ENCODE measurements at regions not wholly inside any gene's neighbourhood (a gene's known extent, or its start where the extent isn't known, plus 50 kb on each side); places are given as distances from the start of the nearest gene placed in this dataset.

DNA sequence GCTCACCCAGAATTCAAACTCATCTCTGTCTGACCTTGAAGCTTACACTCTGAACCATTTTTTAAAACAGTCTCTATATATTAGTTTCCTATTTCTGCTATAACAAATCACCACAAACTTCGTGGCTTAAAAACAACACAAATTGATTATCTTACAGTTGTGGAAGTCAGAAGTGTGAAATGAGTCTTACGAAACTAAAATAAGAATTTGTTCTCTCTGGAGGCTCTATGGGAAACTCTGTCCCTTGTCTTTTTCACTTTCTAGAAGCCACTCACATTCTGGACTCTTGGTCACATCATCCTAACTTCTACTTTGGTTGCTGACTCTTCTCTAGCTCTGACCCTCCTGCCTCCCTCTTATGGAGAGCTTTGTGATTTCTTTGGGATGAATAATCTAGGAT, 429.3 kb upstream of the THBS1 start:
- no peaks in the 10 kb centered on the region for H3K9me3 ChIP-seq
- in situ Hi-C loops (cut with MboI; ENCODE audit: low sequenced_read_pairs), result loop anchor here (25.0 kb wide), 1 partner anchor 436 kb away; the partner anchor contains the start of gene THBS1
- H3K36me3 ChIP-seq (replicated peaks), result no peaks in the 10 kb centered on the region
- DNase-seq (ENCODE audit: low spot score in 2 of 2), result no peak
- no peaks in the 10 kb centered on the region for H3K27me3 ChIP-seq (ENCODE audit: low read depth)
- peaks cover 5% of the 10 kb centered on the region for H3K4me1 ChIP-seq
- H3K4me3 ChIP-seq, result no peak overlapping the region

DNA sequence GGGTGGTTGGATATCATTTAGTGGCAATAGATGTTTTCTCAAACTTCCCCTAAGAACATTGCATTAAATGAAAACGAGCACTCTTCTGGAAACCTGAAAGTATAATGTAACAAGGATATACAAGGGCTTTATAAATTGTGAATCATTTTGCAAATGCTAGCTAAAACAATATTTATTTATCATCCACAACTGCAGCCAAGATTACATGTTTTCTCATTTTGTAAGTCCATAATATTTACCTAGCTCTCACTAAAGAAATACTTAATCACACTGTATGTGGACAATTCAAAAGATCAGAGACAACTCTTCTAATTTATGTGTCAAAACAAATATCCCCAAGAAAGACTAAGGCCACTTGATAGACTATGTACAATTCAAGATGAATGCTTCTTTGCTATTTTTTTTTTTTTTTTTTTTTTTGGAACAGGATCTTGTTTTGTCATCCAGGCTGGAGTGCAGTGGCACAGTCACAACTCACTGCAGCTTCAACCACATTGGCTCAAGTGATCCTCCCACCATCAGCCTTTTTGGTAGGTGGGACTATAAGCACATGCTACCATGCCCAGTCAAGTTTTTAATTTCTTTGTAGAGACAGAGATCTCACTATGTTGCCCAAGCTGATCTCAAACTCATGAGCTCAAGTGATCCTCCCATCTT, 427.7 kb upstream of the THBS1 start:
- H3K4me3 ChIP-seq, result no peak overlapping the region
- no peaks in the 10 kb centered on the region for H3K36me3 ChIP-seq (replicated peaks)
- no peaks in the 10 kb centered on the region for H3K27me3 ChIP-seq (ENCODE audit: low read depth)
- DNase-seq (ENCODE audit: low spot score in 2 of 2), result no peak
- in situ Hi-C loops (cut with MboI; ENCODE audit: low sequenced_read_pairs), result loop anchor here (25.0 kb wide), 1 partner anchor 434 kb away; the partner anchor contains the start of gene THBS1
- H3K4me1 ChIP-seq, result peaks cover 15% of the 10 kb centered on the region
- no peaks in the 10 kb centered on the region for H3K9me3 ChIP-seq

DNA sequence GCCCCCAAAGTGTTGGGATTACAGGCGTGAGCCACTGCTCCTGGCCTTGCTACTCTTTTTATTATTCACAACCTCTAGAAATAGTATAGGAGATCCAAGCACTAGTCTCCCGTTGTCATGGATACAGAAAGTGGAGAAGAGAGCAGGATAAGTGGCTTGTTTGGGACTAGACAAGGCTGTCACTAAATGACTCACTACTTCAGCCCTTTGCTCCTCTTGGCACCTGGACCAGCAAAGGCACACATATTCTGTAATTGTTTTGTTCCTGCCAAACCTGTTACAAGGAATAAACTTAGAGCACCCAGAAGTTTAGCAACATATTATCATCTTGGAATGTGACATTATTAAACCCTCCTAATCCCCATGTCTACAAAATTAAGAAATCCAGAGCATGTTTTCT, 427.2 kb upstream of the THBS1 start:
- no peaks in the 10 kb centered on the region for H3K36me3 ChIP-seq (replicated peaks)
- H3K4me1 ChIP-seq, result peaks cover 19% of the 10 kb centered on the region
- no peaks in the 10 kb centered on the region for H3K27me3 ChIP-seq (ENCODE audit: low read depth)
- in situ Hi-C loops (cut with MboI; ENCODE audit: low sequenced_read_pairs), result loop anchor here (25.0 kb wide), 1 partner anchor 434 kb away; the partner anchor contains the start of gene THBS1
- no peak overlapping the region for H3K4me3 ChIP-seq
- no peaks in the 10 kb centered on the region for H3K9me3 ChIP-seq
- no peak for DNase-seq (ENCODE audit: low spot score in 2 of 2)

DNA sequence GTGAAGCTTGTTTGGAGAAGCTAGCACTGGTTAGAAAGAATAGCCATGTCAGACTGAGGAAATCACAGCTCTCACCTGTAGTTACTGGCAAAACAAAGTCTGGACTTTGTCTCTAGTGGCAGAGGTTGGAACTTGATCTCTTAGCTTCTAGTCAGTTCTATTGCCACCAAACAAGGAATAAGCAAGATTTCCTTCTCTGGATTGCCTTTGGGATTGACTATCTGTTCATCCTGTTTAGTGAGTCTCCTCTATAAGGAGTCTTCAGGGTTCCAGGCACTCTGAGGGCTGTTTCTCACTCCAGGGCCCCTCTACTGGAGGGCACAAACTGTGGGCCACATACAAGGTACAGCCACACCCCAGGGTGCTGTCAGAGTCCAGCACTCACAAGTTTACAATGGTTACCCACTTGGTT, 426.6 kb upstream of the THBS1 start:
- Histone ChIP-seq H3K4me1 (peaks cover 19% of the 10 kb centered on the region), H3K27me3 (ENCODE audit: low read depth) (no peaks in the 10 kb centered on the region), H3K36me3 (replicated peaks) (no peaks in the 10 kb centered on the region), H3K9me3 (no peaks in the 10 kb centered on the region), H3K4me3 (no peak overlapping the region)
- DNase-seq (ENCODE audit: low spot score in 2 of 2), result no peak
- in situ Hi-C loops (cut with MboI; ENCODE audit: low sequenced_read_pairs), result loop anchor here (25.0 kb wide), 1 partner anchor 433 kb away; the partner anchor contains the start of gene THBS1

DNA sequence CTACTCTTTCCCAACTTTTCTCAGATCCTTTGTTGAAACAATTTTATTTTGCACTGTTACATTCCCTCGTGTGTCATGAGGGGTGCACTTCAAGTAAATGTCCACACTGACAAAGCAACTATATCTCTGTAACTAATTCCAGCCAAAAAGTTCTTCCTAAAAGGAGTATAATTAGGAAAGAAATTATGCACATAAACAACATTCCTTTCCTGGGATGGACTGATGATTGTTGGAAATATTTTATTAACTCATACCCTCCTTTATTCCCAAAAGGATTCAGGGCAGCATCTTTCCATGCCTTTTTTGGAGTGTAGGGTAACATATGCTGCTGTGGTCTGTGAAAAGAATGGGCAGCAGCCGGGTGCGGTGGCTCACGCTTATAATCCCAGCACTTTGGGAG, 426.1 kb upstream of the THBS1 start:
- H3K4me3 ChIP-seq, result no peak overlapping the region
- no peaks in the 10 kb centered on the region for H3K27me3 ChIP-seq (ENCODE audit: low read depth)
- no peaks in the 10 kb centered on the region for H3K9me3 ChIP-seq
- DNase-seq (ENCODE audit: low spot score in 2 of 2), result no peak
- in situ Hi-C loops (cut with MboI; ENCODE audit: low sequenced_read_pairs), result loop anchor here (25.0 kb wide), 1 partner anchor 433 kb away; the partner anchor contains the start of gene THBS1
- peaks cover 19% of the 10 kb centered on the region for H3K4me1 ChIP-seq
- no peaks in the 10 kb centered on the region for H3K36me3 ChIP-seq (replicated peaks)

DNA sequence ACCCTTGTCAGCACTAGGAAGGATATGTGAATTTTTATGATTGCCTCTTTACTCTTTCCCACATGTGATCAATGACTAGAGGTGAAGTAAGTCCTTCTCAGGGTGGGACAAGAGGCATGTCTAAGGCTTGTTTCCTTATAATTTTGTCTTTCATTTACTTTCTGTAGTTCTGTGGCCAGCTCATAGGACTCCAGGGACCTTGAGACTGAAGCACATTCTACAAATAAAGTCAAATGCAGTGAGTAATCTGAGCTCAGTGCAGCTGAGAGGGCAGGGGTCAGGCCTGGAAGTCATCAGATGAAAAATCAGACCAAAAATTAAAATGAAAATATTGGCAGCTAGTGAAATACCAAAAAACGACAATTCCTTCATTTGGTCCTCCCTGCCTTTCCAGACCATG, 424.7 kb upstream of the THBS1 start:
- in situ Hi-C loops (cut with MboI; ENCODE audit: low sequenced_read_pairs), result loop anchor here (25.0 kb wide), 1 partner anchor 431 kb away; the partner anchor contains the start of gene THBS1

DNA sequence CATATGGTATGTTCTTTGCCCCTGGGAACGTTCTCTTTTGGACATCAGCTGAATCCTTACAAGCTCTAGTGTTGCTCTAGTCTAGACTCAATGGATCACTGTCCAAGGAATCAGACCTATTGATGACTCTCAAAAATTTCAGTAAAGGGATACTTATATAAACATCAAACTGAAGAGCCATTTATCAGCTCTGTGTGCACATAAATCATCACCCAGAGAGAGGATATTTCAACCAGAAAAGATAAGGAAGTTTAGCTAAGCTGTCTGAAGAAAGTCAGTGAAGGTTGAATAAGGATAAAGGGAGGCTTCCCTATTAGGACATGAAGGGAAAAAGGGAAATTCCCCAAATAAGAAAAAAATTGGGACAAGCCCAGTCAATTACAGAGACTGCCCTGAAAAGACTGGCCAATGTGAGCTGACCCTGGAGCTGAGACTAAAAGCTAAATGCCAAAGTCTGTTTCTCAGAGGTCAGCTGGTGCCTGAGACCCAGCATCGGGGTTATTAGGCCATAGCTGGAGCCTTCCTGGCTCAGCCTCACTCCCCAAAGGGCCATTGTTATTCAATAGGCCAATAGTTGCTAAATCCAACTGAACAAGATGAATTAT, 424.1 kb upstream of the THBS1 start:
- in situ Hi-C loops (cut with MboI; ENCODE audit: low sequenced_read_pairs), result loop anchor here (25.0 kb wide), 1 partner anchor 431 kb away; the partner anchor contains the start of gene THBS1
- Histone ChIP-seq H3K9me3 (no peaks in the 10 kb centered on the region), H3K36me3 (replicated peaks) (no peaks in the 10 kb centered on the region), H3K4me3 (no peak overlapping the region), H3K27me3 (ENCODE audit: low read depth) (no peaks in the 10 kb centered on the region), H3K4me1 (peaks cover 16% of the 10 kb centered on the region)
- no peak for DNase-seq (ENCODE audit: low spot score in 2 of 2)

More for the DNA sequence above, 424.7 kb upstream of the THBS1 start:
- H3K27me3 ChIP-seq (ENCODE audit: low read depth), result no peaks in the 10 kb centered on the region
- no peak for DNase-seq (ENCODE audit: low spot score in 2 of 2)
- H3K9me3 ChIP-seq, result no peaks in the 10 kb centered on the region
- no peak overlapping the region for H3K4me3 ChIP-seq
- no peaks in the 10 kb centered on the region for H3K36me3 ChIP-seq (replicated peaks)
- peaks cover 19% of the 10 kb centered on the region for H3K4me1 ChIP-seq

DNA sequence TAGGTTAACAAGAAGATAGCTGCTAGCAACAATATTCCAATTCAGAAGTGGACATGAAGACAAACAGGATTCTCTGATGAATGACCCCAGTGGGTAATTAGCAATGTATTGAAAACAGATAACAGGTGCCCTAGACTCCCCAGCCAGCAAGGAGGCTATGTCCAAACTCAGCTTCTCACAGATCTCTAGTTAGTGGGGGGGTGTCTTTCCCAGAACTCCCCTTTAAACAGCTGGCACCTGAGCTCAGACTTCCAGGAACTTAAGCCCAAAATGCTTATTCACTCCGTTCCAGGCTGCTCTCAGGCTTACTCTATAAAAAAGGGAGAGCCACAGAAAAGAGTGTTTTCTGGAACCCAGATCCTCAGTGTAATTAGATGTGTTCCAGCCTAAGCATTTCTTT, 423.0 kb upstream of the THBS1 start:
- Histone ChIP-seq H3K36me3 (replicated peaks) (no peaks in the 10 kb centered on the region), H3K27me3 (ENCODE audit: low read depth) (no peaks in the 10 kb centered on the region), H3K4me3 (no peak overlapping the region), H3K9me3 (no peaks in the 10 kb centered on the region), H3K4me1 (peaks cover 14% of the 10 kb centered on the region)
- in situ Hi-C loops (cut with MboI; ENCODE audit: low sequenced_read_pairs), result loop anchor here (25.0 kb wide), 1 partner anchor 429 kb away; the partner anchor contains the start of gene THBS1
- DNase-seq (ENCODE audit: low spot score in 2 of 2), result no peak

DNA sequence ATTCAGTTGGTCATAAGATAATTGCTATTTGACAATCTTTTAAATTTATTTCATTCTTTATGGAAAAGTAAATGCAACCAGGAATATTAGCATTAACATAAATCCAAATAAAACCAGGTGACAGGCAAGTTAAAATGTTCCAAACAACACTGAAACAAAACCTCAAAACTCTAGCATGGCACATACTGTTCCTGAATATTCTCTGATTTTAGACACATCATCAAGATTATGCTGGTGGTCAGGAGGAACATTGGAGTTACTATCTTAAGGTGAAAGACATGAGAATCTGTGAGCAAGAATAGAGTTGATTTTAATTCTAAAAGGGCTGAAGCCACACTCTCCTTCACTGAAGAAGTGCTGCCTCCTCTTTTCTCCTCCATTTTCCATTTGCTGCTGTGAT, 421.0 kb upstream of the THBS1 start:
- Histone ChIP-seq H3K4me1 (peaks cover 14% of the 10 kb centered on the region), H3K27me3 (ENCODE audit: low read depth) (no peaks in the 10 kb centered on the region), H3K36me3 (replicated peaks) (no peaks in the 10 kb centered on the region), H3K9me3 (no peaks in the 10 kb centered on the region), H3K4me3 (no peak overlapping the region)
- in situ Hi-C loops (cut with MboI; ENCODE audit: low sequenced_read_pairs), result loop anchor here (25.0 kb wide), 1 partner anchor 427 kb away; the partner anchor contains the start of gene THBS1
- DNase-seq (ENCODE audit: low spot score in 2 of 2), result no peak

DNA sequence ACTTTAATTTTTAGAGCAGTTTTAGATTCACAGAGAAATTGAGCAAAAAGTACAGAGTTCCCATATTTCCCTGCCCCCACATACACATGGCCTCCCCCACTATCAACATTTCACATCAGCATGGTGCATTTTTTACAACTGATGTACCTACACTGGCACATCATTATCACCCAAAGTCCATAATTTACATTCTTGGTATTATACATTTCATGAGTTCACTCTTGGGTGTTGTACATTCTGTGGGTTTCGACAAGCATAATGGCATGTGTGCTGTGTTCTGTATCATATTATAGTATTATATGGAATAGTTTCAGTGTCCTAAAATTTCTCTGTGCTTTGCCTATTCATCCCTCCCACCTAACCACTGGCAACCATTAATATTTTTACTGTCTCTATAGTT, 419.8 kb upstream of the THBS1 start:
- H3K4me1 ChIP-seq, result peaks cover 14% of the 10 kb centered on the region
- no peaks in the 10 kb centered on the region for H3K36me3 ChIP-seq (replicated peaks)
- in situ Hi-C loops (cut with MboI; ENCODE audit: low sequenced_read_pairs), result loop anchor here (25.0 kb wide), 1 partner anchor 426 kb away; the partner anchor contains the start of gene THBS1
- no peak overlapping the region for H3K4me3 ChIP-seq
- no peak for DNase-seq (ENCODE audit: low spot score in 2 of 2)
- no peaks in the 10 kb centered on the region for H3K27me3 ChIP-seq (ENCODE audit: low read depth)
- no peaks in the 10 kb centered on the region for H3K9me3 ChIP-seq

DNA sequence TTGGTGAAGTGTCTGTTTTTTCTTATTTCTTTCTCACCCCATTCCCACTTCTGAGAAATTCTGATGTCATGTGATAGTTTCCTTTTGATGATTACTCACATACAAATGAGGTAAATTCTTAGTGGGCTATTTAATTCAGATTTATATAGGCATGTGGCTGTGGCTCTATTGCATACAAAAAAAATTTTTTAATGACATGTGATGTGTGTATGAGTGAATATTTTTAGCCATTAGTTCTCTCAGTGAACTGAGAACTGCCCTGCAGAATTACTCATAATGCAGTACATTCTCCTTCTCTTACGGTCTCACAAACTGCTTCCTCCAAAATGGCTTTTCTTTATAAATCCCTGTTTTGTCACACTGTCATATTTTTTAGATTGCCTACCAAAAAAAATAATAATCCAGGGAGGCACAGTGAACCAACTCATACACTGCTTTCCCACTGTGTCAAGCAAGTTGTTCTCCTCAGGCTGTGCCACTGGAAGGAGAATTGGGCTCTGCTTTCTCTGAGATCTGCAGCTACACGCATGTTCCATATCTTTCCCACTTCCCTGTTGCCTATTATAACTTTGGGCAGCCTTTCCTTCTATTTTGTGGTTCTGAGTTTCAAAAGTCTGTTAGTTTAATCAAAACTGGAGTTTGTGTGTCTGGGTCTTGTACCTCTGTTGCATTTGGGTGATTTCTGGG, 415.7 kb upstream of the THBS1 start:
- H3K4me3 ChIP-seq, result no peak overlapping the region
- in situ Hi-C loops (cut with MboI; ENCODE audit: low sequenced_read_pairs), result loop anchor here (25.0 kb wide), 1 partner anchor 422 kb away; the partner anchor contains the start of gene THBS1
- no peaks in the 10 kb centered on the region for H3K36me3 ChIP-seq (replicated peaks)
- H3K27me3 ChIP-seq (ENCODE audit: low read depth), result no peaks in the 10 kb centered on the region
- H3K4me1 ChIP-seq, result peaks cover 17% of the 10 kb centered on the region
- DNase-seq (ENCODE audit: low spot score in 2 of 2), result no peak
- no peaks in the 10 kb centered on the region for H3K9me3 ChIP-seq

DNA sequence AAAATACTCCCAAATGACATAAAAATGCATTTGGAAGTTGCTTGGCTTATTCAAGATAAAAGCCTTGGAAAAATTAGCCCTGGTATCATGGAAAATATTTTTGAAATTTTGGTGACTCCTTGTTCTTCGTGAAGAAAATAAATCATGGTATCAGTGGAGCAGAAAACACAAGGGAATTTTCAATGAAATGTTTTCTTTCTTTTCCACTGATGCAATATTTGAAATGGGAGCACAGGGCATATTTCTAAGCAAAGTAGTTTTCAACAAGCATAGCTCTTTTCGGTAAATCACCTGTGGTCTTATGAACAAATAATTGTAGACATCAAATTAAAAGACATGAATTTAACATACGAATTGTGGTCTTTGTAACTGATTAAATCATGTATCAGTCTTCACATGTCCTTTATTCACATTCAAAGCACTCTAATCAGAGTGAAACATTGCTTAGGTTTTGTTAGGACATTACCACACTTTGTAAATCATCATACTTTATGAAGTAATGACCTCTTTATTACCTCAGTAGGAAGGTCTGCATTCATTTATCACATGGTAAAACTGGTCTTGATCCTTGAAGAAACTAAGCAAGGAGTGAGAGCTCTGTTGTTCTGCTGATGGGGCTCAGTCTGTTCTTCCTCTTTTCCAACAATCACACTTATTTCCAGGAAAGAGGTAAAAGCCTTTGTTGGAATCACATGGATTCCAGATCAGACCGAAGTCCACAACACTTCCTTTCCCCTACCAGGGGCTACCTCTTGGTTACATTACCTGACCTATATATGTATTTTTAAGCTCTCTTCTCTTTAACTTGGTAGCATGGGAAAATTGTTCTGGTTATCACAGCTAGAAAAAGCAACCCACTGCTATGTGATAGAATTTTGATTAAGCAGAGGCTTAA, 413.5 kb upstream of the THBS1 start:
- no peaks in the 10 kb centered on the region for H3K9me3 ChIP-seq
- H3K4me1 ChIP-seq, result peaks cover 17% of the 10 kb centered on the region
- in situ Hi-C loops (cut with MboI; ENCODE audit: low sequenced_read_pairs), result loop anchor here (25.0 kb wide), 1 partner anchor 420 kb away; the partner anchor contains the start of gene THBS1
- peak in 1 of 2 experiments; percentile 49 for DNase-seq (ENCODE audit: low spot score in 2 of 2)
- H3K4me3 ChIP-seq, result no peak overlapping the region
- no peaks in the 10 kb centered on the region for H3K27me3 ChIP-seq (ENCODE audit: low read depth)
- no peaks in the 10 kb centered on the region for H3K36me3 ChIP-seq (replicated peaks)

DNA sequence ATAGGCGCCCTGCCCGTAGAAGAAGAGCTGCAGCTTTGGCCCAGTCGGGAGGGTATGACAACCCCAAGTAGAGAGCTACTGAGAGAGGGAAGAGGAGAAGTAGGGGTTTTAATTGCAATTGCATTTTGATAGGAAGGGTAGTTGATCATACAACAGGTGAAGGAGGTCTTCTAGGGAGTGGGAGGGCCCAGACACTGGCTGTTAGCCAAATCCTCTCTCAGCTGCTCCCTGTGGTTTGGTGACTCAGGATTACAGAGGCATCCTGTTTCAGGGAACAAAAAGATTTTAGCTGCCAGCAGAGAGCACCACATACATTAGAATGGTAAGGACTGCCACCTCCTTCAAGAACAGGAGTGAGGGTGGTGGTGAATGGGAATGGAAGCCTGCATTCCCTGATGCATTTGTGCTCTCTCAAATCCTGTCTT, 408.9 kb upstream of the THBS1 start:
- Histone ChIP-seq H3K36me3 (replicated peaks) (no peaks in the 10 kb centered on the region), H3K4me3 (no peak overlapping the region), H3K9me3 (no peaks in the 10 kb centered on the region), H3K4me1 (peaks cover 12% of the 10 kb centered on the region), H3K27me3 (ENCODE audit: low read depth) (peaks cover 5% of the 10 kb centered on the region; the same call in 1 of the 2 replicates)
- DNase-seq (ENCODE audit: low spot score in 2 of 2), result peak; percentile 63 to 77
- in situ Hi-C loops (cut with MboI; ENCODE audit: low sequenced_read_pairs), result loop anchor here (25.0 kb wide), 1 partner anchor 415 kb away; the partner anchor contains the start of gene THBS1

Data from HAP-1 (cell line).